Common myeloid progenitor, CD34-positive (primary cell): ENCODE measurements at regions not wholly inside any gene's neighbourhood (a gene's known extent, or its start where the extent isn't known, plus 50 kb on each side); places are given as distances from the start of the nearest gene placed in this dataset.

Source experiments
- CTCF ChIA-PET: fragments of 350-600 bp; sonication (Branson Sonifier 250); formaldehyde crosslinking; loops from one replicate; lab custom pipeline; 2021; ENCODE audit warnings: antibody characterized with exemption; lab: Charles Lee
- POLR2A ChIA-PET: fragments of 350-600 bp; sonication (Branson Sonifier 250); formaldehyde crosslinking; loops from one replicate; lab custom pipeline; 2021; ENCODE audit warnings: antibody characterized with exemption; lab: Charles Lee
- DNase-seq, 3 donors: peaks; one replicate each; pipeline versions ENCODE4 v3.0.0 to v3.0.0-alpha.2; 2013
- H3K27ac ChIP-seq, 2 experiments: 1 replicate in 1 of 2; 2 replicates in 1 of 2; pipeline ENCODE4 v1.7.0; 2013; ENCODE audit warnings: inconsistent platforms in 2 of 2, low read length in 2 of 2, mild to moderate bottlenecking in 2 of 2, low read depth in 1 of 2, moderate library complexity in 1 of 2; ENCODE audit not compliant: severe bottlenecking in 2 of 2, insufficient read depth in 1 of 2, poor library complexity in 1 of 2
- H3K27me3 ChIP-seq, 5 experiments: replicated peaks in 2 of 5; 1 replicate in 3 of 5; 2 replicates in 2 of 5; pipeline versions ENCODE4 v1.6.1 to v1.7.0; 2013; ENCODE audit warnings: low read length in 4 of 5, mild to moderate bottlenecking in 2 of 5, moderate library complexity in 2 of 5, inconsistent platforms in 1 of 5; ENCODE audit not compliant: insufficient read depth in 5 of 5, control insufficient read depth in 4 of 5
- H3K36me3 ChIP-seq, 4 experiments: 1 replicate in 2 of 4; 2 replicates in 2 of 4; pipeline versions ENCODE4 v1.6.1 to v1.7.0; 2013; ENCODE audit warnings: low read length in 3 of 4, control low read depth in 1 of 4, mild to moderate bottlenecking in 1 of 4; ENCODE audit not compliant: control insufficient read depth in 4 of 4, insufficient read depth in 4 of 4
- H3K4me1 ChIP-seq, 4 experiments: 1 replicate in 3 of 4; 2 replicates in 1 of 4; pipeline versions ENCODE4 v1.6.1 to v1.7.1; 2013; ENCODE audit warnings: low read length in 3 of 4, mild to moderate bottlenecking in 3 of 4, control low read depth in 1 of 4, inconsistent platforms in 1 of 4, moderate library complexity in 1 of 4; ENCODE audit not compliant: control insufficient read depth in 4 of 4, insufficient read depth in 4 of 4; ENCODE audit errors: control extremely low read depth in 1 of 4
- H3K4me3 ChIP-seq, 7 experiments: 1 replicate in 4 of 7; 2 replicates in 3 of 7; pipeline versions ENCODE4 v1.5.1 to v1.7.0; 2013; ENCODE audit warnings: mild to moderate bottlenecking in 7 of 7, low read length in 6 of 7, moderate library complexity in 6 of 7, inconsistent platforms in 2 of 7, low read depth in 2 of 7, control low read depth in 1 of 7; ENCODE audit not compliant: insufficient read depth in 4 of 7, control insufficient read depth in 1 of 7; ENCODE audit errors: extremely low read depth in 1 of 7
- H3K9me3 ChIP-seq, 5 experiments: 1 replicate in 4 of 5; 2 replicates in 1 of 5; pipeline versions ENCODE4 v1.6.1 to v1.7.1; 2013; ENCODE audit warnings: low read length in 4 of 5, mild to moderate bottlenecking in 2 of 5, inconsistent platforms in 1 of 5, low read depth in 1 of 5, moderate library complexity in 1 of 5; ENCODE audit not compliant: control insufficient read depth in 4 of 5, insufficient read depth in 2 of 5; ENCODE audit errors: control extremely low read depth in 1 of 5
- WGBS: methylation state at CpG from one replicate; pipeline ENCODE4 v1.1.5; 2013; ENCODE audit not compliant: insufficient coverage; 5-methylcytosine and 5-hydroxymethylcytosine counted together

DNA sequence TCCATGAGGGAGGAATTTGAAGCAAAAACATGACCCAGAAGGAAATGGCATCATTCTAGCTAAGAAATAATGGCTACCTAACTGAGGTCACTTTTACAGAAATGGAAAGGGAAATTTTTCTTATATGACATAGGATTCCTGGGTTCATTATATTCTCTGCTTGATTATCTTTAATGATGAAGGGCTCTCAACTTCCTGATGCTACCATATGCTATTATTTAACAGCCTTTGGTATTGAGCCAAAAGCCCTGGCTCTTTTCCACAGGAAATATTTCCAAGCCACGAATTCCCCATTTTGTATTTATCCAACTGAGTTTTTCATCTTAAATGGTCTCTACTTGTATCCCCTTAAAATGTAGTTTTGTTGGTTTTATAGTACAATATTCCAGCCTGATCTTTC is 63.2 kb upstream of the NPAS2 start:
- Histone ChIP-seq H3K27ac (no peak overlapping the region), H3K4me3 (no peak overlapping the region), H3K9me3 (peaks cover 0 to 2% (median 0%) of the 10 kb centered on the region in 5 experiments), H3K27me3 (peaks cover 0 to 19% (median 7%) of the 10 kb centered on the region in 5 experiments), H3K4me1 (no peaks in the 10 kb centered on the region), H3K36me3 (no peaks in the 10 kb centered on the region)
- ChIA-PET CTCF (no interaction called here), POLR2A (no interaction called here)
- DNase-seq = no peak
- no CpG with 5 or more reads among the region's 1 CpG for WGBS

DNA sequence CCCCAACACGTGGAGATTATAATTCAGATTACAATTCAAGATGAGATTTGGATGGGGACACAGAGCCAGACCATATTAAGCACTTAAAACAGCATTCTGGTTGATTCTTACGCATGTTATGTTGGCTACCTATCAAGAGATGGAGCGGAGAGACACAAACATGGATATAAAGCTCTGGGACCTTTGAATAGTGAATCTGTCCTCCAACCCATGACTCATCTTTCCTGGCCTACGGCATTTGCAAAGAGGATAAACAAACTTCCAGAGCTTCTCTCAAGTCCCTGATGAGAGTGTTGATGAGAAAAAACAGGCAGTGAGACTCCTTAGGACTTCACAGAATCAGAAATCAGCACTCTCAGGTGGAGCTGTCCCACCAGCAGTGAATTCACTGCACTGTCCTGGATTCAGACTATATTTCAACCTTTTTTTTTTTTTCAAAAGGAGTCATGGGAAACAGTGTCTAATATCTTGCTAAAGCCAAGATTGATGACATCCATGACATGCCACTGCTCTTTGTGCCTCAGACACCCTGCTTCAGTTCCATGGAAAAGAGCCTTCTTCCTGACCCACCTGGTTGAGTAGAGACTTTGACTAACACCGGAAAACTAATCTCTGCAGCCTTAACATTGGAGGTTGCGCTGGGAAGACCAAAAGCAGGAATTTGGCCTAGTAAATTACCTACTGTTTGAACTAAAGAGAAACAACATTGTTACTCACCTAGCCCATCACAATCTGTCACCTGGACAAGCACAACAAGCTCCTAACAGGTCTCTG is 62.1 kb upstream of the NPAS2 start:
- POLR2A ChIA-PET = no interaction called here
- 100% methylated on average over 2 of the region's 6 CpGs for WGBS
- Histone ChIP-seq H3K4me3 (no peak overlapping the region), H3K27me3 (peaks cover 0 to 19% (median 7%) of the 10 kb centered on the region in 5 experiments), H3K36me3 (no peaks in the 10 kb centered on the region), H3K9me3 (peaks cover 0 to 2% (median 0%) of the 10 kb centered on the region in 5 experiments), H3K4me1 (no peaks in the 10 kb centered on the region), H3K27ac (no peak overlapping the region)
- no peak for DNase-seq
- CTCF ChIA-PET = no interaction called here

DNA sequence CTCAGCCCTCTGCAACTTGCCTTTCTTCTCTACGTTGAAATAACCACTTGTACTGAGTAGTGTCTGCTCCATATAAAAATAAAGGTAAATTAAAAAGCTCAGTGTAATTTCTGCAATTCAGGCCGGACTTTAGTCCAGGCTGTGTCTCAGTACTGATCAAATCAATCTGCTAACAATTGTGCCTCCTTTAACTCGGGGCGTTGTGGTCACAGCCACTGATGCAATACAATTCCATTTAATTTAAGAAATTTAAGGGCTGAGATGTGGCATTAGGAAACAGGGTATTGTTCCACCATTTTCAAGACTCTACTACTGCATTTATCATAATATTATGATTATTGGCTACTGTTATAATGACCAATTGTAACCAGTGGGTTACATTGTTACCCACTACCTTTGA is 60.0 kb upstream of the NPAS2 start:
- Histone ChIP-seq H3K4me1 (no peaks in the 10 kb centered on the region), H3K36me3 (no peaks in the 10 kb centered on the region), H3K27ac (no peak overlapping the region), H3K9me3 (peaks cover 0 to 6% (median 0%) of the 10 kb centered on the region in 5 experiments), H3K4me3 (no peak overlapping the region), H3K27me3 (peaks cover 0 to 11% (median 5%) of the 10 kb centered on the region in 5 experiments)
- ChIA-PET POLR2A (no interaction called here), CTCF (no interaction called here)
- DNase-seq = no peak
- 100% methylated on average over 1 of the region's 4 CpGs for WGBS

DNA sequence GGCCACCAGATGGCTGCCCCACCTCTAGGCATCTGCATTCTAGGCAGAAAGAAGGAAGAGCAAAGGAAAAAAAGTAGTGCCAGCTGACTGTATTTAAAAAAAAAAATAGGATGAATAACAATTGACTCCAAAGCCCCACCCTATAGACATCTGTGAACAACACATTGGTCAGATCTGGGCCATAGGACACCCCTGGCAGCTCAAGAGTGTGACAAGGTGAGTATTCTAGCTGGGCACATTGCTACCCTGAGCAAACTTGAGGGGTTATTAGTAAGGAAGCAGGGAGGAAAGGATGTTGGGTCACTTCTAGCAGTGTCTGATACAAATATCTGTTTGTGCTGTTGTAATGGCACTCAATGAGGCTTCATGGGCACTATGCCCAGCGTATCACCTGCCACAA is 58.6 kb upstream of the NPAS2 start:
- POLR2A ChIA-PET = no interaction called here
- DNase-seq = no peak

DNA sequence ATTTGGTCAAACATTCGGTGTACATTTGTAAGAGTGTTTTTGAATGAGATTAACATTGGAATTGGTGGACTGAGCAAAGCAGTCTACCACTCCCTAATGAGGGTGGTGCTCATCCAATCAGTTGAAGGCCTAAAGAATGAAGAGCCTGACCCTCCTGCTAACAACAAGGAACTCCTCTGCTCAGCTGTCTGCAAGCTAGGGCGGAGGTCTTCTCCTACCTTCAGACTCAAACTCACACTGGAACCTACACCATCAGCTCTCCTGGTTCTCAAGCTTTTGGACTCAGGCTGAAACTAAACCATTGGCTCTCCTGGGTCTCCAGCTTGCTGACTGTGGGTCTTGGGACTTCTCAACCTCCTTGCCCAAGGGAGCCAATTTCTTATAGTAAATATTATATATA is 55.5 kb upstream of the NPAS2 start:
- H3K27ac ChIP-seq = no peak overlapping the region
- H3K9me3 ChIP-seq = peaks cover 0 to 4% (median 0%) of the 10 kb centered on the region in 5 experiments
- POLR2A ChIA-PET = no interaction called here
- no peaks in the 10 kb centered on the region for H3K36me3 ChIP-seq
- DNase-seq = no peak
- 100% methylated on average over 1 of the region's 2 CpGs for WGBS
- CTCF ChIA-PET = no interaction called here
- peaks cover 0 to 24% (median 11%) of the 10 kb centered on the region in 5 experiments for H3K27me3 ChIP-seq
- no peaks in the 10 kb centered on the region for H3K4me1 ChIP-seq
- no peak overlapping the region for H3K4me3 ChIP-seq

More for the DNA sequence above, 58.6 kb upstream of the NPAS2 start:
- Histone ChIP-seq H3K36me3 (no peaks in the 10 kb centered on the region), H3K27ac (no peak overlapping the region), H3K27me3 (peaks cover 0 to 12% (median 4%) of the 10 kb centered on the region in 5 experiments), H3K9me3 (peaks cover 0 to 6% (median 0%) of the 10 kb centered on the region in 5 experiments), H3K4me1 (no peaks in the 10 kb centered on the region), H3K4me3 (no peak overlapping the region)
- 100% methylated on average over 1 of the region's 1 CpG for WGBS
- CTCF ChIA-PET = interaction anchor here (1.3 kb wide), 1 partner anchor 17 kb away, joined by 3 read pairs; no protein-coding TSS in a partner anchor

DNA sequence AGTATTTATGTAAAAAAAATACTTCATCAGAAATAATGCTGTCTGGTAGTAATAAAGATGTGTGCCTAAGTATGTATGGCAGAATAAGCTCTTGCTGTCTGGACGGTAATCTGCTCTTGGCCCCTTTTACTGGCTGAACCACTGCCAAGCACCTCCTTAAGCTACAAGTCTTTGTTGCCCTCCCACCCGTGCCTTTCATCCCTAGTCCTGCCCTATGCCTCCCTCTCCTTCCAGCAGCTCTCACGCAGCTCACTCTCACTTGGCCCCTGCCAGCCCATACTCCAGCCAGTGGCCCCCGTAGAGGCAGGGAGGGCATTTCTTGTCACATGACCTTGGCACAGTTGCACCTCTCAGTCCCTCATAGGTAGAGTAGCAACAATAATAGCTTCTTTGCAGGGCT is 54.5 kb upstream of the NPAS2 start:
- CTCF ChIA-PET = interaction anchor here (0.5 to 1.5 kb wide), 2 partner anchors 11 to 144 kb away, joined by 3 read pairs; no protein-coding TSS in a partner anchor
- Histone ChIP-seq H3K36me3 (no peaks in the 10 kb centered on the region), H3K4me3 (no peak overlapping the region), H3K9me3 (peaks cover 0 to 4% (median 0%) of the 10 kb centered on the region in 5 experiments), H3K27me3 (peaks cover 0 to 24% (median 8%) of the 10 kb centered on the region in 5 experiments), H3K27ac (no peak overlapping the region), H3K4me1 (no peaks in the 10 kb centered on the region)
- 100% methylated on average over 2 of the region's 4 CpGs for WGBS
- no peak for DNase-seq
- POLR2A ChIA-PET = no interaction called here

DNA sequence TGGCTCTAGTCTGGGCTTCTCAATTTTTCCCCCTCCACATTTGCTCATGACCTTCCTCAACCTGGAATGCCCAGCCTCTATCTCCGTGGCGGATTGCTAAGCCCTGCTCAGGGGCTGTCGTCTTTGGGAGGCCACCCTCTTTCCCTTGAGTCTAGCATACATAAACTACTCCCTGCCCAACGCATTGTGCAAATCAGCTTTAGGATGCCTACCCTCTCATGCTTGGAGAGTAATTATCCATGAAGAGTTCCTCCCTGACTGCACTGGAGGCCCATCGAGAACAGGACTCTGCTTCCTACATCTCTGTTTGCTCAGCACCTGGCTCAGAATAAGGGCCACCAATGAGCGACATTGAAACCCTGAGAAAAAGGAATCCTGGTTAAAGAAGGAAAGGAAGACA is 53.7 kb upstream of the NPAS2 start:
- CTCF ChIA-PET = interaction anchor here (1.5 kb wide), 1 partner anchor 12 kb away, joined by 3 read pairs; no protein-coding TSS in a partner anchor
- POLR2A ChIA-PET = no interaction called here
- WGBS = 100% methylated on average over 4 of the region's 6 CpGs

More for the DNA sequence above, 53.7 kb upstream of the NPAS2 start:
- Histone ChIP-seq H3K36me3 (no peaks in the 10 kb centered on the region), H3K4me1 (no peaks in the 10 kb centered on the region), H3K27me3 (peaks cover 0 to 23% (median 8%) of the 10 kb centered on the region in 5 experiments), H3K27ac (no peak overlapping the region), H3K9me3 (peaks cover 0 to 4% (median 0%) of the 10 kb centered on the region in 5 experiments), H3K4me3 (no peak overlapping the region)
- DNase-seq = no peak
